Activated CD4-positive, alpha-beta T cell treated with anti-CD3 and anti-CD28 coated beads, Interleukin-2, amount 50 U/mL, for 16 hours (primary cell): ENCODE measurements at regions not wholly inside any gene's neighbourhood (a gene's known extent, or its start where the extent isn't known, plus 50 kb on each side); places are given as distances from the start of the nearest gene placed in this dataset.

Source experiments
- DNase-seq: peaks from one replicate; pipeline ENCODE4 v3.0.0-alpha.2; 2020

DNA sequence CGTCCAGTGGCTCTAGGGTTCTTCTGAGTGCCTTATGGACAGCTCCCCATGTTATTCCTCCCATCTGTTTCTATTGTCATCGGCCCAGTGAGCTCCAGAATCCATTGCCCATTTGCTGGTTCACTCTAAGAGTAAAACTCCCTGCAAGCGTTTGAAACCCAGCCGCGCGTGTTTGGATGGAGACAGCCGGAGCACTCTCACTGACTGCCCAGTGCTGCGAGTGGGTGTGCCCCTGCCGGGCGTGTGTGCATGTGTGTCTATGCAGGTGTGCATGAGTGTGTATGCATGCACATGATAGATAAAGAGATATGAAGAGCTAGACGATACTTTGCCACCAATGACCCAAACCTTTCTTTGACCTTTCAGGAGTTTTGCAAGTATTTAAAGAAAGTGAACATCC, 347.2 kb upstream of the MKI67 start:
- DNase-seq: no peak

DNA sequence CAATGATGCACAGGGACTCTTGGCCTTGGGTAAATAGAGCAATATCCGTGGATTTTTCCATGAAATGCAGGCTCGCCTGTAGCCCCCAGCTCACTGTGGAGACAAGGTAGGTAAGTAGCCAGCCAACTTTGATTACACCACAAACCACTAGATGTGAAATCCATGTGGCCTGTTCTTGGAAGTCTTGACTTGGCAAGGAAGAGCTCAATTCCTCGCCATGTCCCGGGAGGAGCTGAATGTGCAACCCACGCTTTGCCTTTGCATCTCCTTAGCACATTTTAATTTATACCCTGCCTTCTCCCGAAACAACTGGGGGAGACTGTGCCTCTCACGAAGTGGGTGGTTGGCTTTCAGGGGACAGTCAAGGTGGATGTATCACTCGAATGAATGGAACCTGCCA, 347.7 kb upstream of the MKI67 start:
- DNase-seq: no peak

DNA sequence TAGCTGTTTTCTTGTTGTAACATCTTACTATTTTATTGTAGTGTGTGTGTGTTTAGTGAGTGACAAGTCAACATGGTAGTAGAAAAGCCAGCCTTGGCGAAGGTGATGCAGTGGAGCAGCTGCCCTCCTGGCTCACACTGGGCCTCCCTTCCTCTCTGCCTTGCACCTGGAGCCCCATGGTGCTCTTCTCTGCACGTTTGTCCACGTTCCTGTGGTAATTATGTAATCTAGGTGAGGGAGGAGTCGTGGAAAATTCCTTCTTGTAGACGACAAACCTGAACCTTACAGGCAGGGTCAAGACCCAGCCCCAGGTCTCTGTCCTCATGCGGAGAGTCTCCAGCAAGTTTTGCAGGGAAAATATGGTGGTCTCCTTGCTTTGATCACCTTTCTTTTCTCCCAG, 348.3 kb upstream of the MKI67 start:
- no peak for DNase-seq

DNA sequence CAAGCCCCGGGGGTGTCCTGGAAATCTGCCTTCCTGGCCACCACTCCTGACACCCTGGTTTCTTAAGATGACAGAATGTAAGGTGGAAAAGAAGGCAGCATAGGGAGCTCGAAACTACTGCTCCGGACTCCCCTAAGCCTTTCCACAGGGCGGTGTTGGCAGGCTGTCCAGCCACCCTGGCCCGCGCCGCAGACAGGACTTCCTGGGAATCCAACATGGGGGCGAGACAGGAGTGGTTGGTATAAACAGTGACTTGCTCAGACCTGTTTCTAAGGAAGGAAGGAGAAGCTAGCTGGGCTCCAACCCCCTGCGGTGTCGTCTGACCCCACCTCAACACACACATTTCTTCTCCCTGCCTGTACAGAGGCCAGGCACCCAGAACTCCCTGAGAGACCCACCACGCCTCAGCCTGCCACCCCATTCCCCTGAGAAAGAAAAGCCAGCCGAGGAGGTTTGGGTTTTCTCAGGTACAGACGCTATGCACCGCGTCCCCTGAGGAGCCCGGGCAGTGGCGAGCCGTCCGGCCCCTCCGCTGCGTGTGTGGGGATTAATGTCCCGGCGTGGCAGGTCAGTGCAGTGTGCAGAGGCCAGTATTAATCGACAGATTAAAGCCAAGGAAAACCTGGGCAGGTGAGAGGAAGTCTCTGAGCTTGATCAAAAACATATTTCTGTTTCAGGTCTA, 349.6 kb upstream of the MKI67 start:
- no peak for DNase-seq

DNA sequence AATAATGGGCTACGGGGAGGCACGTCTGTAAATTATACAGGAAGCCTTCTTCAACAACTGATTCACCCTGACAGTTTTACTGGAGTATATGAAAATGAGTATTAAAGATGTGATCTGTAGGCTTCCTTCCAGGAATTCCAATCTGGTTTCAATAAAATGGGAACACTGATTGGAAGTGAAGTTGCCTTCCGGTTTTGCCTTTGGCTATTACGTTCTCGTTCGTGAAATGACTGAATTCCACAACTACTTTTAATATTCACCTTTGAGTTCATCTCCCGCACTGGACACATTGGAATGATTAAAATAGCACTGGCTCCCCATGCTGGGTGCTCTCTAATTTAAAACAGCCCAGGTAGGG, 350.1 kb upstream of the MKI67 start:
- DNase-seq: no peak

DNA sequence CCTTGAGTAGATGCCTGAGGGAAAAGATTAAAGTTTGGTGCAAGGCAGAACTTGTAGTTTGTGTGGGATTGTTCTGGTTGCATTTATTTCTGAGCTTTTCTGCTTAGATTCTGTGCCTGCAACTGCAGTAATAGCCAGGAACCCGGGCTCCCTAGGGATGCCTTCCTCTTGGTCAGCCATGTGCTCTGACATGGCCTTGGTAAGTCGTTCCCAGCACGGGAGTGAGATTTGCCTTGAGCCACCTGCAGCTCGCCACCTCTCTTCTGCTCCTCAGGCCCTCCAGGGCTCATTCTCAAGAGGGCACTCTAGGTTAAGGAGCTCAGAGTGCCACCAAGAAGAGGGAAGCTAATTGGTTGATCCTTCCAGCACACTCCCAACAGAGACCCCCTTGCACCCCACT, 350.6 kb upstream of the MKI67 start:
- no peak for DNase-seq

DNA sequence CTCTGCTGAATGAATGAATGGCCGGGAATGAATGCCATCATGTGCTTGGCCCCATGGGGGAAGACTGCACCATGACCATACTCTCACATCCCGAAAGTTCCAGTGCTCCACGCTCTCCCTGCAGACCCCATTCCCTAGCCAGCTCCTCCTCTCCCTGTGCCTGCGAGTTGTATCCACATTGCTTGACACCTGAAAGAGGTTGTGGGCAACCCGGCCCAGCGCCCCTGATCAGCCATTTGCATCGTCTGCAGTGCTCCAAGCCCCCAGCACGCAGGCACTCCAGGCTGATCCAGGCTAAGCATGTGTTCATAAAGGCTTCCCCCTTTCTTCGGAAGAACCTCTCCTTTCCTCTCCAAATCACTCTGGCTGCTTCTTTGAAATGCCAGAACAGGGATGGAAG, 354.4 kb upstream of the MKI67 start:
- no peak for DNase-seq

DNA sequence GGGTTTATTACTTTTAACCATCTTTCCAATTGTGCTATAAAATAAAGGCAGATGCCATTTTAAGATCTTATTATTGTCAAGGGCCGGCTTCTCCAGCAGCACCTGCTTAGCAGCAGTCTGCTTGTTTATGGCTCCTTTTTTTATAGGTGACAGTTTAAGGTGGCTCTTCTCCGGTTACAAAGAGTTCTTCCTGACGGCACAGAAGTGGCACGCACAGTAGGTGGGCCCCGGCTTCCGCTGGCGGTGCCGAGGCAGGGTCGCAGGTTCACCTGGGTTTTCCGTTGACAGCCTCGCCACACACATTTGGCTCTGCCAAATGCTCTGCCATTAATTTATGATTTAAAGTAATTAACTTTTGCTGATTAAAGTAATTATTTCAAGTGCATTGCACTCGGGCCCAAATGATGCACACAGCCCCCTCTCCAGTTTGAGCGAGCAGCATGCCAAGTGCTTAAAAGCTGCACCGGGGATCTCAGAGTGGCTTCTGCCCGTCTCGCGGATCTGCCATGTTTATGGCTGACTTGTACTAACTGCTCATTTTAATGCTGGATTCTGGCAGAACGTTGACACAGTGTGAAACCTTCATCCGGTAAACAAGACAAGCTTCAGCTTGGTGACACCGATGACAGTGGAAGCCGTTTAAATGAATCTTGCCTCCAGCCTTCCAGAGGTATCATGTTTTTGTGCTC, 355.1 kb upstream of the MKI67 start:
- DNase-seq: no peak

DNA sequence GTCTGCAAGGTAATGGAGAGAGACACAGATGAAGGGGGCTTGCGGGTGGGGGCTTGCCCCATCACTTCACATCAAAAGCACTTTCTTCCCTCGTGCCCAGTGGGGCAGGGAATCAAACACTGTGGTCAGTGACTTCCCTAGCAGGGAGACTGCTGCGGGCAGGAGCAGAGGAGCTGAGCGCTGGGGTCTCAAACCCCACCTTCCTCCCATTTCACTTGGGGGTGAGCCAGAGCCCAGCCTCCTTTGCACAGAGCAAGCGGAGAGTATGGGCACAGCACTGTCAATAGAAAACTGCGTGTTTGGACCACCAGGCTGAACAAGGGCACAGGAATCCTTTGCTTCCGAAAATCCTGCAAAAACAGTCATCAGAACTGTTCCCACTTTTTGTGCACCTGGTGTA, 355.8 kb upstream of the MKI67 start:
- DNase-seq: no peak

DNA sequence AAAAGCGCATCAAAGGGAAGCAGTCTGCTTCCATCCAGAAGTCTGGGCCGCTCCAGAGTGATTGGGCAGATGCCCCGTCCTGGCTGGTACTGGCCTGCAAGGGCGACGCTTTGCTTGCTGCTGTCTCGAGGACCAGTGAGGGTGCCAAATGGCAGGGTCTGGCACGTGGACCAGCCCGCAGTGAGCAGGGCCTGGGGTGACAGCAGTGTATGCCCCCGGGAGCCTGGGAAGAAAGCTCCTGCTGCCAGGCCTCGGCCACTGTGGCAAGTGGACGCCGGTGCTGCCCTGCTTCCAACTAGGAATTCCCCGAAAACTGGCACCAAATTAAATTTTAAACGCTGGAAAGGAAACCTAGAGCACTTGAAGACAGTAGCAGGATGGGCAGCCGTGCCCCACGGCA, 357.0 kb upstream of the MKI67 start:
- DNase-seq: no peak

DNA sequence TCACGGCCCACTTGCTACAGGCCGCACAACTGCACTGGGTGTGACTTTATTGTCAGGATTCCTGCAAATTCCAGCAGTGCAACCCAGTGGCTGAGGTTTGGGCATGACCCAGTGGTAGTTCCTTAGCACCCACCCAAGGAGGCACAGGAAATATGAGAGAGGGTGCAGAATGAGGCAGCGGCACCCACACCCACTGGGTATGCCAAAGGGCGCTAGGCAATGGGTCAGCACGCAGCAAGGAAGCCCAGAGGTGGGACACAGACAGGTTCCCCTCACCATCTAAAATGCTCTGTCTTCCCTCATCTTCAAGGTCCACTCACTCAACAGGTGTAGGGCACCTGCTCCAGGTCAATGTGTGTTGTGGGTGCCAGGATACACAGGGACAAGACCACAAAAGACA, 357.8 kb upstream of the MKI67 start:
- DNase-seq: no peak

DNA sequence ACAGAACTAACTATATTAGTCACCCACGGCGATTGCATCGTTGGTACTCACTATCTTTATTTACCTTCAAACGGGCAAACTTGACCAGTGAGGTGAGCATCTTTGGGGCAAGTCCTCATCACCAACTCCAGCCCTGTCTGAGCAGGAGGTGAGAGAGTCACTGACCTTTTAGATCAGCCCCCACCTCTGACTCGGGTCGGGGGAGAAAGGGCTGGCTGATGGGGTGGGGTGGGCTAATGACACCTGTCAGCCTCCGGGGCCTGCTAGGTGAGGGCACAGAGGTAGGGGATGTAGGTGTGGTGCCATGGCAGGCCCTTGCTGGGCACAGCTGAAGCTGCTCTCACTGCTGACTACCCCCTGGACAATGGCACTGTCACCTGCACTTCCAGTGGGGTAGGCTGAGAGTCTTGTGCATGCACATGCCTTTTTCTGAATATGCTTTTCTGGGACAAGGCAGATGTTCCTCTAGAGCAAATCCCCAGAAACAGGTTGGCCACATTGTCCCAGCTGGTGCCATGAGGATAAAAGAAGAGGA, 359.5 kb upstream of the MKI67 start:
- no peak for DNase-seq

DNA sequence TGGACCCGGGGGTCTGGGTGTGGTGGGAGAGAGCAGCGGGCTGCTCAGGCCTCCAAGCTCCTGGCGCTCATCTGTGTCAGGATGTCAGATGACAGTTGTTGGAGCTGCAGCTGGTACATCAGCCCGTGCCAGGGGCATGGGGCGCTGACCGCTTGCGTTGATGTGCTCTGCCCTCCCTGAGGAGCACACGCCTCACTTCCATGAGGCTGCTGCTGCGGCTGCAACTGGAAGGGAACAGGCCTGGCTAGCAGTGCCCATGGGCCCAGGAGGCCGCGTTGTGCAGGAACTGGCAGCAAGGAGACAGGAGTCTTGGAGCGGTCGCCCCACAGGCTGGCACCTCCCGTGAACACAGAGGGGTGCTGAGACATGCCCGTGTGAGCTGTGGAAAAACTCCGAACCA, 361.3 kb upstream of the MKI67 start:
- no peak for DNase-seq

DNA sequence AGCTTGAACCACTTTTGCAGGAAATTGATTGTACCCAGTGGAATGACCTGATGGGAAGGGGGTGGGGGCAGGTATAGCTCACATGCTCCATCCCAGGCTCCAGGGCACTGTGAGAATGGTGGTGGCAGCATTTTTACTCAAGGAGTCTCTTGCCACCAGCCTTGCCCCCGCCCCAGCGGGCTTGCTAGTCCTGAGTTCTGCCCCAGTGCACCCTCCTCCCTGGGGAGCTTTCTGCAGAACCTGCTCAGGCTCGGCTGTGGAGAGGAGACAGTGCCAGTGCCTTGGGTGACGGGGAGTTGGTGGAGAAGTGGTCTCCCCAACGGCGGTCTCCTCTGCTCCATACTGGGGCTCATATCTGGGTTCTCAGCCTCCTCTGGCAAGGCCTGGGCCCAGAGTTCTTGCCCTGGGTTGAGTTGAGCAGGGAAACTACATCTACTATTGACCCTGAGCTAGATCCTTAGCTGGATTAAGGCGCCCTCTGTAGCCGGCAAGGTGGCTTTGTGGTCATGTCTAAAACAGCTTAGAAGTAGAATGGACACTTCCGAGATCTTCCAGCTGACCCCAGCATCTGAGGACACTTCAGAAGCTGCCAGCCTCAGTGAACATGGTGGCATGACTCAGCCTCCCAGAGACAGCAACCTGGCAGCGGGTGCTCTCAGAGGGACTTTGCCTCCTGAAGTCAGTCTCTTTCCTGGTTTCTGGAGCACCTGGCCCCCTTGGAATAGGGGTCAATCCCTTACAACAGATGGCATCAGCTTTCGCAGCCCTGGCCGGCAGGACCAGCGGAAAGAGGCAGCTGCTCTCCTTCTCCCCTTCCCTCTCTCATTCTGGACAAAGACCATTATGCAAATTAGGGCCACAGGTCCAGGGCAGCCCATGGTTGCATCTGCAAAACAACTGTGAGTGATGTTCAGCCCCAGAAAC, 363.4 kb upstream of the MKI67 start:
- DNase-seq: no peak

DNA sequence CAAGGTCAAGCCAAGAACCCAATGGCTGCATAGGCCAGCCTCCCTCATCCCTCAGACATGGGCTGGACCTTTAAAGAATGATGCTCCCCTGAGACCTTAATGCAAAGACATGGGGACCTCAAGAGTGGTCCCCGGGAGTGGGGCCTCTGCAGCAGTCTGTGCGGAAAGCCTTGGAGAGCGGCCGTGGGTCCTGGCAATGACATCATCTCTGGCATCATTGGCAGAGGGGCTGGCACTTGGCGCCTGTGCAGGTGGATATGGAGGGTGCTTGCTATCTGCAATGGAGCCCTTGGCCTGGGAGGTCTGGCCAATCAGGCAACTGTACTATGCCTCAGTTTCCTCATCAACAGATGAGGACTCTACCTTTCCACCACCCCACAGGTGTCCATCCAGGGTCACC, 365.5 kb upstream of the MKI67 start:
- DNase-seq: no peak

DNA sequence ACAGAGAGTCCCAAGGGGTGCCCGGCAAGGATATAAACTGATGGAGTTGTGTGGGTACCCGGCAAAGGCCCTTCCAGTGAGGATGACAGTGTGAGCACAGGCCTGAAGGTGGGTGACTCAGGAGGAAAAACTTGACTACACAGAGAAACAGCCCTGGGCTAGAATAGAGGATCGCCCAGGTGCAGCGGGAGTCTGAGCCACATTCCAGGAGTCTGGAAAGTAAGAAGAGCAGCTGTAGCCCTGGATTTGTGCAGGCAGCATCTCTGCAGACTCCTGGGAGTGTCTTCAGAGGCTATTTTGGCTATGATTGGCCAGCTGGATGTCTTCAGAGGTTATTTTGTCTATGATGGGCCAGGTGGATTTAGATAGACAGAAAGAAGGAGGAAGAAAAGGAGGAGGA, 367.6 kb upstream of the MKI67 start:
- DNase-seq: no peak

DNA sequence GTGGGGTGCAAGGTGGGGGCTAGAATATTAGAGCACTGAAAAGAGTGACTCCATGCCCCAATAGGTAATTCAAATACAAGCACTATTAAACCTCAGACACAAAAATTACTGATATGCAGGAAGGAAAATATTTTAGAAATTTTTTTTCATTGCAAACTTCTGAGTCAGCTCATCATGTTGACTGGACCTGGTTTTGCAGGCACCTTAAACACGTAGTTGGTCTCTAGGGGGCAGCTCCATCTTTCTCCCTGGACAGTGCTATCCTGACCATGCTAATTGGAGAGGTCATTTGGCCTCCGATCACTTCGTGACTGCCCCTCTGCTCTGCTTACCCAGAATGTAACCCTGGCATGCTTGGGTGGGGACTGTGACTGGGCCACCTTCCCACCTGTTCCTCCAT, 368.4 kb upstream of the MKI67 start:
- DNase-seq: no peak

DNA sequence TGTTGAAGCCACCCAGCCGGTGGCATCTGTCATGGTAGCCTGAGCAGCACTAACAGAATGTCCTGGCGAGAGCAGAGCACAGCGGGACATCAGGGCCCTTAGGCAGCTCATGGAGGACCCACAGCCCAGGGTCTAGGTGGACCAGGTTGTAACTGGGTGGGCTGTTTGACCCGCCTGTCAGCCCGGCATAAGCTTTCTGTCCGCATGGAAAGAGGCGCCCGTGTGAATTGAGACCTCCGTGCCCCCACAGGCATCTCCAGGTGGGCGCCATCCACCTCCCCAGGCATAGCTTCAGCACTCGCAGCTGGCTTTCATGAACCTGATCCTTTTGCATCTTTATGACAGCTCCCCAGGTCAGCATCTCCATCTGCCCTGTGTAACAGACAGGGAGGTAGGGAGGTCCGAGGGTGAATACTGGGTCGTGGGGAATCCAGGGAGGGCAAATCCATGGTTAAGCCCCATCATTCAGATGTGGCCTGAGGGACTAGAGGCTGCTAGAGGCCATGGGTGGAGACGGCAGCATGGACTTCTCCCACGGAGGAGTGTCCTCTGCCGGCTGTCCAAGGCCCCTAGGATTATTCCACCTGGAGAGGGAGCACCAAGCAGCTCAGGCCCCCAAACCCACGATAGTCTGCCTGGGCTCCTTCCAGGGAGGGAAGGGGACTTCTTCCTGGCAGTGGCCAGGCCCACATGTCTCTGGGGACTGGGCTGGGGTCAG, 371.6 kb upstream of the MKI67 start:
- no peak for DNase-seq

DNA sequence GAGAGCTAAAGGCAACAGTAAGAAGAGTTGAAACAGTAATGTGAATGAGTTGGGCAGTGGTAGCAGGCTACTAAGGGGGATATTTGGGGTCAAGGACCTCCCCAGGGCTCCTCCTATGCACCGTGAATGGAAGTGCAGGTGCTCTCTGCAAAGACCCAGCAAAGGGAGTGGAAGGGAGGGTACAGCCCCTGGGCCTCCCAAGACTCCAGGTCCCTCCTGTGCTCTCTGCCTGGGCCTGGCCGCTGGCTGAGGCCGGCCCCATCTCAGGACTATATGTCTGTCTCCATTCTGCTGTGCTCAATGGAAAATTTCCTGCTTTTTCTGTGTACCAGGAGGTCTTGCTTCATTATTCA, 372.1 kb upstream of the MKI67 start:
- DNase-seq: no peak

DNA sequence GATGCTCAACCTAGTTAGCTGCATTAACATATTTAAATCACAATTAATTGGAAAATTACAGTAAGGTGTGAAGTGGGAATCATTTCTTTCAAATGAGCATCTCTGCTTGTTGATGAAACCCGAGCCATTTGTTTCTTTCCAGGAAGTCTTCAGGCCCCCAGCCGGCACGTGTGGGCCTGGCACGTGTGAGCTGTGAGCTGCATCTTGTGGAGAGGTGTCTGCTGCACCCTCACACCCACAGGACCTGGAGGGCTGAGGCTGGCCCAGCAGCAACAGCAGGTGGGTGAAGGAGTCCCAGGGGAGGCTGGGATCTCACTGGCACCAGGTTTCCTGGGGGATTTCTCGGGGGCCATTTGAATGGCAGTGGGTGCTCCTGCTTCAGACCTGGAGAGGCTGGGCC, 372.5 kb upstream of the MKI67 start:
- no peak for DNase-seq

DNA sequence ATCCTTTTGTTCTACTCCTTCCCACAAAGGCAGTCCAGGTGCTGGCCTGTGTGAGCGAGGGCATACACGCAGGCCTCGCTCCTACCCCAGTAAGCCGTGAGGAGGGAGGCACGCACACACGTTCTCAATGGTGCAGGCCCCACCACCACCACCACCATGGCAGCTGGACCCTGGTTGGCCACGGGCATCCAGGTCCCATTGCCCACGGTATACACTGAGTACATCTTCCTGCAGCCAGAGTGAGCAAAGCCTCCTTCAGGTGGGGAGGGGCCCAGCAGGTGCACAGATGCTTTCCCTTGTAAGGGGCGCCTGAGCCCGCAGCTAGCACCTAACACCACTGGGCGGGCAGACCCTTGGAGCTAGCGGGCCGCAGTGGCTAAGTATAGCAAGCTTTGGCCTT, 373.3 kb upstream of the MKI67 start:
- DNase-seq: no peak

DNA sequence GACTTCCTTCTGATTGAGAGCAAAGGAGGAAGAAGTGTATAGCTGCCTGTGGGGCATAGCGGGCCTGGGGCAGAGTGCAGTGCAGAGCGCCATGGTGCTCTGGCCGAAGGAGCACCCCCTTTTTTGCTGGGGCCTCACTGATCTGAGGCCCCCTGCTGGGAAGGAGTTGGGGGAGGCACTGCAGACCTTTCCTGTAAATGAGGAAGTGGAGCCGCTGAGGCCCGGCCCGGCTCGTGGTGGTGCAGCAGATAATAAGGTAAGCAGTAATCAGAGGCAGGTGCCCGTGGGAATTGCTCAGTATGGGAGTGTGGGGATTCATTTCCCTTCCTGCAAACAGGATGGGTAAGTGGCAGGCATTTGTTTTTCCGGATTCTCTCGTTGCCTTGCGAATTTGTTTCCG, 373.7 kb upstream of the MKI67 start:
- no peak for DNase-seq

DNA sequence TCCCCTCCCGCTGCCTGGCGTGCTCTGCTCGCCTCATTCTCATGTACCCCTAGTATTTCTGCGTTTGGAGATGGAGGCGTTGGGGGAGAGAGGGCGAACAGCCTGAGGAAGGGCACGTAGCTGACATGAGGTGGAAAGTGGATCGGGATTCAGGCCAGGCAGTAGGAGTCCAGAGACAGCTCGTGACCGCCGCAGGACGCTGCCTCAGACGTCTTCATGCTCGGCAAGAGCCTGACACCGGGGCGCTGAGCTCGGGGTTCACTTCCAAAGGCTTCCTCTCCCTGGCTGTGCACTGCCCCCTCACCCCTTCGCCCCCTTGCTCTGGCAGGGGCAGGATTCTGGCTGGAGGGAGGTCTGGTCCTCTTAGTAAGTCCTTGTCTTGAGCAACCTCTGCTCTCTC, 374.4 kb upstream of the MKI67 start:
- DNase-seq: no peak
